GM12878 (cell line): ENCODE measurements at regions not wholly inside any gene's neighbourhood (a gene's known extent, or its start where the extent isn't known, plus 50 kb on each side); places are given as distances from the start of the nearest gene placed in this dataset.

Source experiments
- ATAC-seq: fragments of 200-7000 bp; cut with Tn5 transposase; 3 replicates; pipeline ENCODE4 v1.9.1; 2020; ENCODE audit warnings: mild to moderate bottlenecking, moderate library complexity
- BruUV-seq: library from RNA; stranded (reverse); fragments of 400-500 nt; replicated peaks from 2 replicates; lab custom pipeline; 2021; lab: Mats Ljungman, UMichigan
- CTCF ChIA-PET: fragments of 300-600 bp; sonication (Branson Sonifier 250); formaldehyde crosslinking; extraction: SDS; loops from one replicate; lab custom pipeline; 2021; ENCODE audit warnings: inconsistent platforms; lab: Yijun Ruan, JAX
- POLR2A ChIA-PET: fragments of 350-600 bp; formaldehyde crosslinking; extraction: SDS; loops from one replicate; lab custom pipeline; 2021; ENCODE audit warnings: inconsistent platforms; lab: Charles Lee
- RAD21 ChIA-PET: fragments of 300-600 bp; sonication (Branson Sonifier 250); formaldehyde crosslinking; loops from one replicate; lab custom pipeline; 2023; ENCODE audit warnings: antibody characterized with exemption; ENCODE audit not compliant: unreplicated experiment; lab: Charles Lee
- SMC1A ChIA-PET: fragments of 300-600 bp; sonication (Branson Sonifier 250); formaldehyde crosslinking; loops from one replicate; lab custom pipeline; 2023; ENCODE audit not compliant: unreplicated experiment, uncharacterized antibody; lab: Charles Lee
- DNase-seq: peaks from one replicate; pipeline ENCODE4 v3.0.0-alpha.2; 2011; ENCODE audit warnings: low read depth, low spot score
- FAIRE-seq: peaks from 3 replicates; lab custom pipeline; 2011; peaks lifted over from hg19 to GRCh38; lab: Jason Lieb, UNC
- H2AFZ ChIP-seq: 2 replicates; pipeline ENCODE4 v1.6.0; 2011; ENCODE audit warnings: low read depth, low read length, control low read depth; ENCODE audit not compliant: control insufficient read depth
- H3K27ac ChIP-seq: 2 replicates; pipeline ENCODE4 v1.5.1; 2011; ENCODE audit warnings: control low read depth; ENCODE audit not compliant: control insufficient read depth, insufficient read depth
- H3K27me3 ChIP-seq, 2 experiments: replicated peaks in 1 of 2; 2 replicates each; pipeline versions ENCODE4 v1.6.0 to v1.6.1; 2011; ENCODE audit warnings: low read length in 1 of 2; ENCODE audit not compliant: control insufficient read depth in 2 of 2, insufficient read depth in 2 of 2
- H3K36me3 ChIP-seq, 2 experiments: 2 replicates each; pipeline ENCODE4 v1.5.1; 2011; ENCODE audit warnings: low read length in 1 of 2; ENCODE audit not compliant: control insufficient read depth in 2 of 2, insufficient read depth in 2 of 2
- H3K4me1 ChIP-seq: 2 replicates; pipeline ENCODE4 v1.6.1; 2011; ENCODE audit warnings: mild to moderate bottlenecking, low read length, moderate library complexity, mixed read lengths; ENCODE audit not compliant: control insufficient read depth, insufficient read depth
- H3K4me2 ChIP-seq: 2 replicates; pipeline ENCODE4 v1.6.0; 2011; ENCODE audit warnings: control low read depth; ENCODE audit not compliant: control insufficient read depth, insufficient read depth
- H3K4me3 ChIP-seq: fragments of 200-600 bp; sonication (generic); 2 replicates; pipeline ENCODE4 v1.5.1; 2016
- H3K79me2 ChIP-seq: 2 replicates; pipeline ENCODE4 v1.6.0; 2011; ENCODE audit warnings: low read length; ENCODE audit not compliant: control insufficient read depth, insufficient read depth
- H3K9ac ChIP-seq: 2 replicates; pipeline ENCODE4 v1.8.0; 2011; ENCODE audit warnings: low read length, control low read depth, mixed read lengths; ENCODE audit not compliant: control insufficient read depth, insufficient read depth
- H3K9me3 ChIP-seq: replicated peaks from 3 replicates; pipeline ENCODE4 v1.5.1; 2011; ENCODE audit warnings: mild to moderate bottlenecking, low read length; ENCODE audit not compliant: control insufficient read depth, insufficient read depth
- H4K20me1 ChIP-seq: 2 replicates; pipeline ENCODE4 v1.6.0; 2011; ENCODE audit not compliant: control insufficient read depth, insufficient read depth
- CBX3 ChIP-seq: fragments of 200-600 bp; sonication (generic); IDR thresholded peaks from 2 replicates; pipeline ENCODE4 v1.6.1; 2016; ENCODE audit warnings: low read depth, borderline replicate concordance
- GATAD2B ChIP-seq: fragments of 450-650 bp; conservative IDR thresholded peaks from 2 replicates; pipeline ENCODE4 v1.6.1; 2017; ENCODE audit warnings: low read depth, mild to moderate bottlenecking, moderate library complexity
- NBN ChIP-seq: fragments of 450-650 bp; IDR thresholded peaks from 2 replicates; pipeline ENCODE4 v1.6.1; 2016
- PAX5 ChIP-seq: IDR thresholded peaks from 2 replicates; pipeline ENCODE4 v1.6.1; 2011; ENCODE audit warnings: low read depth, low read length, borderline replicate concordance
- RAD51 ChIP-seq: fragments of 450-650 bp; IDR thresholded peaks from 2 replicates; pipeline ENCODE4 v1.6.1; 2016; ENCODE audit warnings: moderate library complexity, mild to moderate bottlenecking, inconsistent platforms
- RB1 ChIP-seq: fragments of 450-650 bp; formaldehyde crosslinking; IDR thresholded peaks from 2 replicates; pipeline ENCODE4 v1.6.1; 2017; ENCODE audit warnings: mild to moderate bottlenecking, borderline replicate concordance
- SUPT20H ChIP-seq: IDR thresholded peaks from 2 replicates; pipeline ENCODE4 v1.6.1; 2011; ENCODE audit warnings: low read depth, mild to moderate bottlenecking, low read length, moderate library complexity, borderline replicate concordance; ENCODE audit not compliant: control insufficient read depth
- WRNIP1 ChIP-seq: IDR thresholded peaks from 2 replicates; pipeline ENCODE4 v1.6.1; 2011; ENCODE audit warnings: low read depth, low read length, improper control_type of control experiment, borderline replicate concordance
- YY1 ChIP-seq: IDR thresholded peaks from 2 replicates; pipeline ENCODE4 v1.6.1; 2011; ENCODE audit warnings: low read depth, mild to moderate bottlenecking, low read length
- ZNF217 ChIP-seq: fragments of 450-650 bp; IDR thresholded peaks from 2 replicates; pipeline ENCODE4 v1.6.1; 2017; ENCODE audit warnings: antibody characterized with exemption, mild to moderate bottlenecking
- ZNF24 ChIP-seq: fragments of 450-650 bp; IDR thresholded peaks from 2 replicates; pipeline ENCODE4 v1.6.1; 2017; ENCODE audit warnings: antibody characterized with exemption, mild to moderate bottlenecking
- ZNF274 ChIP-seq: IDR thresholded peaks from one replicate; pipeline ENCODE4 v1.8.0; 2011; ENCODE audit not compliant: insufficient read length, insufficient read depth
- ZNF622 ChIP-seq: fragments of 450-650 bp; IDR thresholded peaks from 2 replicates; pipeline ENCODE4 v1.6.1; 2017; ENCODE audit warnings: mild to moderate bottlenecking, inconsistent platforms
- WGBS: methylation state at CpG from one replicate; pipeline ENCODE4 v1.1.6; 2016; ENCODE audit warnings: low lambda C conversion rate; ENCODE audit not compliant: insufficient replicate concordance, insufficient coverage; ENCODE audit errors: missing lambda C conversion rate; 5-methylcytosine and 5-hydroxymethylcytosine counted together
- in situ Hi-C: fragments of 300-500 bp; cut with MboI; formaldehyde crosslinking; loops from 9 replicates; pipeline ENCODE4 v1.14.3; 2018; ENCODE audit warnings: mixed read lengths
- intact Hi-C: fragments of 100-400 bp; cut with micrococcal nuclease; formaldehyde crosslinking; loops from one replicate; pipeline ENCODE4 v1.14.2; 2022; ENCODE audit not compliant: unreplicated experiment
- TF ChIP-seq, protein P1 (sequence below): fragments of 450-650 bp; formaldehyde crosslinking; IDR thresholded peaks from 2 replicates; pipeline ENCODE4 v1.4.0; 2020; ENCODE audit warnings: mild to moderate bottlenecking, moderate library complexity
- TF ChIP-seq, protein P2 (sequence below): fragments of 450-650 bp; IDR thresholded peaks from 2 replicates; pipeline ENCODE4 v1.6.1; 2017; ENCODE audit warnings: borderline replicate concordance
- TF ChIP-seq, protein P3 (sequence below): IDR thresholded peaks from 2 replicates; pipeline ENCODE4 v1.6.1; 2012; ENCODE audit warnings: mild to moderate bottlenecking, low read depth, low read length

DNA sequence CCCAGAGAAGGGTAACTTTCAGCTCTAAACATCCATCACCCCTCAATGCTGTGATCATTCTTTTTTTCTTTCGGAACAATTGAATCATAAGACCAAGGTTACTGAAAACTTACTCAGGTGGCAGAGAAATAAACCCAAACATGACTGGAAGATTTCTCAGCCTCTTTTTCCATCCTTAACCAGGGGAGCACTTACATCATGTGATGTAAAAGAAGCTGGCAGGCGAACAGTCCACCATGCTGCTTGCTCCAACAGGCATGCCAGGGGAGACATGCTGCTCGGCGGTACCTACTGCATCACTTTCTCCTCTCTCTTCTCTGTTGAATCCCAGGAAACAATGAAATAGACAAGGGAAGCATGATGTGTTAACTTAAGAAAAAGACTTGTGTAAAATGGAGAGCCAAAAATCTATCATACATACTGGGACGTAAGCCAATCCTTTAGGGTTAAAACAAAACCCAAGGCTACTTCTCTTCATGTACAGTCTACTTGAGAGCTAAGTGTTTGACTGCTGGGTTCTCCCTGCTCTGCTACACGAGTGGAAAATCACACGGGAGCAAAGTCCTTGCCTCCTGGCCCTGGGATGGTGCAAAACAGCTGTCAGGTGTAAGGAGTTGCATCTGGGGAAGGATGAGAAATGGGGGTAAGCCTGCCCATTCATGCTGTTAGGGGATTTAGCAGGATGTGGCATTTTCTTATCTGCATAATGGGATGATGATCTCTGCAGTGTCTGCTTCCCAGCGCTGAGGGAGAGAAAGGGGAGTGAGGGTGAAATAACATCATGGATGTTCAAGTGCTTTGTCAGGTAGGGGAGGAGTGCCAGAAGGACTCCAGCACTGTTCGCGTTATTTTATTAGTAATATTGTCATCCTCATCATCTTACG lies 64.3 kb upstream of the ZNF438 start:
- 68% methylated on average over 11 of the region's 11 CpGs for WGBS
- intact Hi-C loops (no loop called here), in situ Hi-C loops (no loop called here)
- FAIRE-seq (no peak), DNase-seq (no peak), ATAC-seq (no peak)
- H3K9ac ChIP-seq, result no peak overlapping the region
- no peak overlapping the region for H2AFZ ChIP-seq
- H3K9me3 ChIP-seq, result no peaks in the 10 kb centered on the region
- no peak overlapping the region for H3K4me3 ChIP-seq
- ChIA-PET CTCF (interaction anchor here (0.6 to 2.2 kb wide), 3 partner anchors 8 to 263 kb away, joined by 3 to 8 read pairs (median 3); no protein-coding TSS in a partner anchor), SMC1A (interaction anchor here (1.0 to 1.8 kb wide), 4 partner anchors 8 to 86 kb away, joined by 3 to 6 read pairs (median 4); no protein-coding TSS in a partner anchor), RAD21 (interaction anchor here (0.7 to 1.0 kb wide), 2 partner anchors 222 to 385 kb away, joined by 3 read pairs; no protein-coding TSS in a partner anchor), POLR2A (interaction anchor here (0.6 to 0.8 kb wide), 3 partner anchors 108 to 288 kb away, joined by 3 to 4 read pairs (median 3); no protein-coding TSS in a partner anchor)
- no peaks in the 10 kb centered on the region for H4K20me1 ChIP-seq
- H3K27me3 ChIP-seq, result no peaks in the 10 kb centered on the region
- no peak overlapping the region for H3K27ac ChIP-seq
- H3K79me2 ChIP-seq, result no peaks in the 10 kb centered on the region
- no peak overlapping the region for H3K4me2 ChIP-seq
- H3K36me3 ChIP-seq, result no peaks in the 10 kb centered on the region
- BruUV-seq, result no TSS peak
- peaks cover 9% of the 10 kb centered on the region for H3K4me1 ChIP-seq
- TF ChIP-seq ZNF24, result no peak
- TF ChIP-seq RAD51, result no peak
- TF ChIP-seq ZNF217, result no peak
- TF ChIP-seq, protein P1, sequence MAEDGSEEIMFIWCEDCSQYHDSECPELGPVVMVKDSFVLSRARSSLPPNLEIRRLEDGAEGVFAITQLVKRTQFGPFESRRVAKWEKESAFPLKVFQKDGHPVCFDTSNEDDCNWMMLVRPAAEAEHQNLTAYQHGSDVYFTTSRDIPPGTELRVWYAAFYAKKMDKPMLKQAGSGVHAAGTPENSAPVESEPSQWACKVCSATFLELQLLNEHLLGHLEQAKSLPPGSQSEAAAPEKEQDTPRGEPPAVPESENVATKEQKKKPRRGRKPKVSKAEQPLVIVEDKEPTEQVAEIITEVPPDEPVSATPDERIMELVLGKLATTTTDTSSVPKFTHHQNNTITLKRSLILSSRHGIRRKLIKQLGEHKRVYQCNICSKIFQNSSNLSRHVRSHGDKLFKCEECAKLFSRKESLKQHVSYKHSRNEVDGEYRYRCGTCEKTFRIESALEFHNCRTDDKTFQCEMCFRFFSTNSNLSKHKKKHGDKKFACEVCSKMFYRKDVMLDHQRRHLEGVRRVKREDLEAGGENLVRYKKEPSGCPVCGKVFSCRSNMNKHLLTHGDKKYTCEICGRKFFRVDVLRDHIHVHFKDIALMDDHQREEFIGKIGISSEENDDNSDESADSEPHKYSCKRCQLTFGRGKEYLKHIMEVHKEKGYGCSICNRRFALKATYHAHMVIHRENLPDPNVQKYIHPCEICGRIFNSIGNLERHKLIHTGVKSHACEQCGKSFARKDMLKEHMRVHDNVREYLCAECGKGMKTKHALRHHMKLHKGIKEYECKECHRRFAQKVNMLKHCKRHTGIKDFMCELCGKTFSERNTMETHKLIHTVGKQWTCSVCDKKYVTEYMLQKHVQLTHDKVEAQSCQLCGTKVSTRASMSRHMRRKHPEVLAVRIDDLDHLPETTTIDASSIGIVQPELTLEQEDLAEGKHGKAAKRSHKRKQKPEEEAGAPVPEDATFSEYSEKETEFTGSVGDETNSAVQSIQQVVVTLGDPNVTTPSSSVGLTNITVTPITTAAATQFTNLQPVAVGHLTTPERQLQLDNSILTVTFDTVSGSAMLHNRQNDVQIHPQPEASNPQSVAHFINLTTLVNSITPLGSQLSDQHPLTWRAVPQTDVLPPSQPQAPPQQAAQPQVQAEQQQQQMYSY (CRISPR knock-in tag), result no peak
- no peak for TF ChIP-seq SUPT20H
- no peak for TF ChIP-seq PAX5
- no peak for TF ChIP-seq GATAD2B
- TF ChIP-seq, protein P2, sequence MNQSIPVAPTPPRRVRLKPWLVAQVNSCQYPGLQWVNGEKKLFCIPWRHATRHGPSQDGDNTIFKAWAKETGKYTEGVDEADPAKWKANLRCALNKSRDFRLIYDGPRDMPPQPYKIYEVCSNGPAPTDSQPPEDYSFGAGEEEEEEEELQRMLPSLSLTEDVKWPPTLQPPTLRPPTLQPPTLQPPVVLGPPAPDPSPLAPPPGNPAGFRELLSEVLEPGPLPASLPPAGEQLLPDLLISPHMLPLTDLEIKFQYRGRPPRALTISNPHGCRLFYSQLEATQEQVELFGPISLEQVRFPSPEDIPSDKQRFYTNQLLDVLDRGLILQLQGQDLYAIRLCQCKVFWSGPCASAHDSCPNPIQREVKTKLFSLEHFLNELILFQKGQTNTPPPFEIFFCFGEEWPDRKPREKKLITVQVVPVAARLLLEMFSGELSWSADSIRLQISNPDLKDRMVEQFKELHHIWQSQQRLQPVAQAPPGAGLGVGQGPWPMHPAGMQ, result no peak
- TF ChIP-seq CBX3, result no peak
- no peak for TF ChIP-seq NBN
- TF ChIP-seq ZNF274, result no peak
- no peak for TF ChIP-seq ZNF622
- TF ChIP-seq, protein P3, sequence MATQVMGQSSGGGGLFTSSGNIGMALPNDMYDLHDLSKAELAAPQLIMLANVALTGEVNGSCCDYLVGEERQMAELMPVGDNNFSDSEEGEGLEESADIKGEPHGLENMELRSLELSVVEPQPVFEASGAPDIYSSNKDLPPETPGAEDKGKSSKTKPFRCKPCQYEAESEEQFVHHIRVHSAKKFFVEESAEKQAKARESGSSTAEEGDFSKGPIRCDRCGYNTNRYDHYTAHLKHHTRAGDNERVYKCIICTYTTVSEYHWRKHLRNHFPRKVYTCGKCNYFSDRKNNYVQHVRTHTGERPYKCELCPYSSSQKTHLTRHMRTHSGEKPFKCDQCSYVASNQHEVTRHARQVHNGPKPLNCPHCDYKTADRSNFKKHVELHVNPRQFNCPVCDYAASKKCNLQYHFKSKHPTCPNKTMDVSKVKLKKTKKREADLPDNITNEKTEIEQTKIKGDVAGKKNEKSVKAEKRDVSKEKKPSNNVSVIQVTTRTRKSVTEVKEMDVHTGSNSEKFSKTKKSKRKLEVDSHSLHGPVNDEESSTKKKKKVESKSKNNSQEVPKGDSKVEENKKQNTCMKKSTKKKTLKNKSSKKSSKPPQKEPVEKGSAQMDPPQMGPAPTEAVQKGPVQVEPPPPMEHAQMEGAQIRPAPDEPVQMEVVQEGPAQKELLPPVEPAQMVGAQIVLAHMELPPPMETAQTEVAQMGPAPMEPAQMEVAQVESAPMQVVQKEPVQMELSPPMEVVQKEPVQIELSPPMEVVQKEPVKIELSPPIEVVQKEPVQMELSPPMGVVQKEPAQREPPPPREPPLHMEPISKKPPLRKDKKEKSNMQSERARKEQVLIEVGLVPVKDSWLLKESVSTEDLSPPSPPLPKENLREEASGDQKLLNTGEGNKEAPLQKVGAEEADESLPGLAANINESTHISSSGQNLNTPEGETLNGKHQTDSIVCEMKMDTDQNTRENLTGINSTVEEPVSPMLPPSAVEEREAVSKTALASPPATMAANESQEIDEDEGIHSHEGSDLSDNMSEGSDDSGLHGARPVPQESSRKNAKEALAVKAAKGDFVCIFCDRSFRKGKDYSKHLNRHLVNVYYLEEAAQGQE, result no peak
- TF ChIP-seq WRNIP1, result no peak
- no peak for TF ChIP-seq YY1
- no peak for TF ChIP-seq RB1
